M059J (cell line): ENCODE measurements at regions not wholly inside any gene's neighbourhood (a gene's known extent, or its start where the extent isn't known, plus 50 kb on each side); places are given as distances from the start of the nearest gene placed in this dataset.
"Not testable (repeated sequence)": the region's sequence is repeated elsewhere in the genome, so short reads cannot be mapped to it uniquely, and the experiment has no call there.

ENCODE experiments used
- DNase-seq: peaks from one replicate; pipeline ENCODE4 v3.0.0-alpha.2; 2012; ENCODE audit warnings: low read depth

DNA sequence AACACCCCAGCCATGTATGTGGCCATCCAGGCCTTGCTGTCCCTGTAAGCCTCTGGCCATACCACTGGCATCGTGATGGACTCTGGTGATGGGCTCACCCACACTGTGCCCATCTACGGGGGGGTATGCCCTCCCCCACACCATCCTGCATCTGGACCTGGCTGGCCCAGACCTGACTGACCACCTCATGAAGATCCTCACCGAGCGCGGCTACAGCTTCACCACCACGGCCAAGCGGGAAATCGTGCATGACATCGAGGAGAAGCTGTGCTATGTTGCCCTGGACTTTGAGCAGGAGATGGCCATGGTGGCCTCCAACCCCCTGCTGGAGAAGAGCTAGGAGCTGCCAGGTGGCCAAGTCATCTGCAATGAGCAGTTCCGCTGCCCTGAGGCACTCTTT is 80.4 kb upstream of the ZCCHC2 start:
- DNase-seq = no peak

GRCh38 chr18:62445386-62445917 is 77.4 kb upstream of the ZCCHC2 start:
- peak; percentile 50 for DNase-seq

- no peak for DNase-seq
These were observed 76.3 kb upstream of the ZCCHC2 start for GRCh38 chr18:62446511-62446910.

DNA sequence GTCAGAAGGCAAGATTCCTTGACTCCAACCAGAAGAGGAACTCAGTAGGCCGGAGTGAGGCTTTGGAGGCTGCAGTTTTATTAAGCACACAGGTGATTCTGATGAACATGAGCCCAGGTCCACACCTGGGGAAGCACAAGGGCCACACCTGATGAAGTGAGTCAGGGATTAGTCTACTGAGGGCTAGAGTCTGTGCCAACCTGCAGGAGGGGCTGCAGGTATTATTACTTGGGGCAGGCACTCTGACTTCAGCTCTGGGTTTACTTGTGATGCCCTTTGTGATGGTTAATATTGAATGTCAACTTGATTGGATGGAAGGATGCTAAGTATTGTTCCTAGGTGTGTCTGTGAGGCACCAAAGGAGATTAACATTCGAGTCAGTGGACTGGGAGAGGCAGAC is 75.2 kb upstream of the ZCCHC2 start:
- DNase-seq = no peak

DNA sequence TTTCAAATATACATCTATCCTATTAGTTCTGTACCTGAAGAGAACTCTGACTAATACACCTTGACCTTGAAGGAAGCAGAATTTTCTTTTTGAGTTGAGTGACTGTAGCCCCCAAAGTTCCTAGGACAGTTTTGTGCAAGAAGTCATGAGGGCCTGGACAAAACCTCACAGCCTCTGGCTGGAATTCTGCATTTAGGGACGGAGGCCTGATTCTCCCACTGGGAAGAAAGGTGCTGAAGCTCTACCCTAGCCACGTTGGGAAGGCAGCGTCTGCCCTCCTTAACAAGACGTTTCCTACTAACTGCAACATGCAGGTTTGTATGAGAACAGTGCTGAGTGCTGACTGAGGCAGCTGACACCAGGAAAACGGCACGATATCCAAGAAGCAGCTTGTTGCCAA is 74.4 kb upstream of the ZCCHC2 start:
- no peak for DNase-seq

DNA sequence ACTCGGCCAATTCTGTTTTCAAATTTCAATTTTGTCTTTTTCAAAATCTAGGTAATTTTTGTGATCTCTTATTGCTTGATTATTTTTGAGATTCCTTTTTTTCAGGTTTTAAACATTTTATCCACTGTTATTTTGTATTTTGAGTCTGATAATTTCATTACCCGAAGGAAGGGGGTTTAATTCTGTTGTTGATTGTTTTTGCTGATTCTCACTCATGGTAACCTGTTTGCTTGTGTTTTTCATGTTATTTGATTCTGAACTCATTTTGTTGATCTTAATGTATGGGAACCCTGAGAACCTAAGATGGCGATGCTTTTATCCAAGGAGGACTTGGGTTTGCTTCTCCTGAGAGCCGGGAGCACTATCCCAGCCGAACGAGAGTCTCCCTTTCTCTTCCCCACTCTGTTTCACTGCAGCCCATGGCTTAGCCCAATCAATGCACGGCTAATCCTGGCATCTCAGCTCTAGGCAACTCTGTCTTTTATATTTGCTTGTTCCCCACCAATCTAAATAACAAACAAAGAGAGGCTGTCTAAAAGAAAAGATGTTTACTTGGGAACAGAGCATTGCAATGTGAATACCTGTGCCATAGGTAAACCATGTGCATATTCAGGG is 73.2 kb upstream of the ZCCHC2 start:
- DNase-seq = no peak

GRCh38 chr18:62450175-62450545 is 72.7 kb upstream of the ZCCHC2 start:
- DNase-seq = peak; percentile 37

- DNase-seq = peak; percentile 99
These were observed 72.0 kb upstream of the ZCCHC2 start for GRCh38 chr18:62450546-62451410.

GRCh38 chr18:62452280-62452831 is 70.5 kb upstream of the ZCCHC2 start:
- no peak for DNase-seq

DNA sequence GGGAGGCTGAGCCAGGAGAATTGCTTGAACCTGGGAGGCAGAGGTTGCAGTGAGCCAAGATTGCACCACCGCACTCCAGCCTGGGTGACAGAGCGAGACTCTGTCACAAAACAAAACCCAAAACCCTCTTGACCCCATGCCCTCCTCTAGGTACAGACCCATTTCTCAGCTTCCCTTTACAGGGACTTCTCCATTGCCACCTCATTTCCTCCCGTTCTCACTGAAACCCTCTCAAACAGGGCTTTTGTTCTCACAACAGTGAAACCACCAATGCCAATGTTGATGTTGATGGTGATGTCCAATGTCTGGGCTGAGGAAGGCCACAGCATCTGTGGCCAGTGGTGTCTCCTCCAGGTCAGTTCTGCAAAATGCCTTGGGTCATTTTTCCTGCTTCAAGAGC is 69.0 kb upstream of the ZCCHC2 start:
- DNase-seq = no peak

- no peak for DNase-seq
These were observed 68.3 kb upstream of the ZCCHC2 start for GRCh38 chr18:62454527-62454926.

DNA sequence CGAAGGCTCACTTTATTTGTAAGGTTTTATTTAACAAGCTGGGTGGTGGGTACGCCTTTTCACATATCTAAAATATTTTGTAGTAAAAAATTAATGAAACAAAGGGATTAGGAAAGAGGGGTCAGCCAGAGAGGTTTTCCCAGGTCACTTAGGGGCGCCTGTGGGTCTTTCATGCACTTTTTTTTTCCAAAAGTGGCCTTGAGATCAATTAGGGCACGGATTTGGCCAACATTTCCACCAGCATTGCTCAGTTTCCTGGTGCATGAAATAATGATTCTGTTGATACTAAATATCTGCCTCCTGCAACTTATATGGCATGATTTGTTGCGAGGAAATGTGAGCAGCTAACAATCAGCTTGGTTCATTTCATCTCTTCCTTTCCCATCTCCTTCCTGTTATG is 67.6 kb upstream of the ZCCHC2 start:
- no peak for DNase-seq

- no peak for DNase-seq
These were observed 64.9 kb upstream of the ZCCHC2 start for GRCh38 chr18:62457877-62458276.

GRCh38 chr18:62458346-62458745 is 64.5 kb upstream of the ZCCHC2 start:
- DNase-seq = no peak

GRCh38 chr18:62458868-62459716 is 63.7 kb upstream of the ZCCHC2 start:
- DNase-seq = peak; percentile 24

- no peak for DNase-seq
These were observed 61.9 kb upstream of the ZCCHC2 start for GRCh38 chr18:62460851-62461300.

GRCh38 chr18:62461591-62461990 is 61.2 kb upstream of the ZCCHC2 start:
- no peak for DNase-seq

- DNase-seq = no peak
These were observed 58.6 kb upstream of the ZCCHC2 start for GRCh38 chr18:62464266-62464665.

- not testable (repeated sequence) for DNase-seq
These were observed 53.7 kb upstream of the ZCCHC2 start for GRCh38 chr18:62469131-62469530.
